ENCODE measurements at regions not wholly inside any gene's neighbourhood (a gene's known extent, or its start where the extent isn't known, plus 50 kb on each side); places are given as distances from the start of the nearest gene placed in this dataset.

- Histone ChIP-seq H3K27ac (no peak overlapping the region), H3K9me3 (no peaks in the 10 kb centered on the region), H3K4me3 (no peak overlapping the region), H3K27me3 (no peaks in the 10 kb centered on the region), H3K36me3 (no peaks in the 10 kb centered on the region), H3K4me1 (peaks cover 18% of the 10 kb centered on the region)
- no peak for DNase-seq (ENCODE audit: extremely low spot score in 2 of 2)
- intact Hi-C loops (cut with DNase I), result no loop called here
- TF ChIP-seq POLR2A (IDR thresholded peaks at IDR 0.05), result no peak
- TF ChIP-seq, protein P1, sequence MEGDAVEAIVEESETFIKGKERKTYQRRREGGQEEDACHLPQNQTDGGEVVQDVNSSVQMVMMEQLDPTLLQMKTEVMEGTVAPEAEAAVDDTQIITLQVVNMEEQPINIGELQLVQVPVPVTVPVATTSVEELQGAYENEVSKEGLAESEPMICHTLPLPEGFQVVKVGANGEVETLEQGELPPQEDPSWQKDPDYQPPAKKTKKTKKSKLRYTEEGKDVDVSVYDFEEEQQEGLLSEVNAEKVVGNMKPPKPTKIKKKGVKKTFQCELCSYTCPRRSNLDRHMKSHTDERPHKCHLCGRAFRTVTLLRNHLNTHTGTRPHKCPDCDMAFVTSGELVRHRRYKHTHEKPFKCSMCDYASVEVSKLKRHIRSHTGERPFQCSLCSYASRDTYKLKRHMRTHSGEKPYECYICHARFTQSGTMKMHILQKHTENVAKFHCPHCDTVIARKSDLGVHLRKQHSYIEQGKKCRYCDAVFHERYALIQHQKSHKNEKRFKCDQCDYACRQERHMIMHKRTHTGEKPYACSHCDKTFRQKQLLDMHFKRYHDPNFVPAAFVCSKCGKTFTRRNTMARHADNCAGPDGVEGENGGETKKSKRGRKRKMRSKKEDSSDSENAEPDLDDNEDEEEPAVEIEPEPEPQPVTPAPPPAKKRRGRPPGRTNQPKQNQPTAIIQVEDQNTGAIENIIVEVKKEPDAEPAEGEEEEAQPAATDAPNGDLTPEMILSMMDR (IDR thresholded peaks at IDR 0.05), result no peak
- TF ChIP-seq POLR2AphosphoS5 (IDR thresholded peaks at IDR 0.05; ENCODE audit: insufficient read depth in 1 of 2, low read depth in 1 of 2), result no peak
These were observed 81.3 kb upstream of the BTG1 start for GRCh38 chr12:92226961-92227360.

DNA sequence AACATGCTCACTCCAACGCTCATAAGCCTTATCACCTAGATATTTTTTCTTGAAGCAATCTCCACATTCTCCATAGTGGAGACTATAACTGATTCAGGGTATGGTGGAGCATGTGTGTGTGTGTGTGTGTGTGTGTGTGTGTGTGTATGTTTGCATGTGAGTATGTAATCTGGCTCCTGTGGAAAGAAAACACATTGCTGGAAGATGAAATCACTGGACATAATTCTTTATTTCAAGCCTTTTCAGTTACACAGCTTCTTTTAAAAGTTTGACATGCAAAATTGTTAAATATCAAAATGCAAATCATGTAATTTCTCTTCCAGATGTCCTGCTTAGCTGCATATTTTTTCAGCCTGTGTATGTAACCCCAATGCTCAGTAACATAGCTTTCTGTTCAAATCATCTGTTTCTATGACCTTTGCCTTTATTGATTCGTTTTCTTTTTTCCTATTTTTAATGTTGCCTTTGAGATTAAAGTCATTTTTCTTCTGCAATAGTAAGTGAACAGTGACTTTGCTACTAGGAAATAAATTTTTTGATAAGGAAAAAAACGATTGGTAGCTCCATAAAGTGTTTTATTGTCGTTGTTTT, 80.5 kb upstream of the BTG1 start:
- Histone ChIP-seq H3K27me3 (no peaks in the 10 kb centered on the region), H3K36me3 (no peaks in the 10 kb centered on the region), H3K4me1 (peaks cover 18% of the 10 kb centered on the region), H3K4me3 (no peak overlapping the region), H3K9me3 (no peaks in the 10 kb centered on the region), H3K27ac (no peak overlapping the region)
- intact Hi-C loops (cut with DNase I), result no loop called here
- no peak for DNase-seq (ENCODE audit: extremely low spot score in 2 of 2)
- TF ChIP-seq POLR2AphosphoS5 (IDR thresholded peaks at IDR 0.05; ENCODE audit: insufficient read depth in 1 of 2, low read depth in 1 of 2) (no peak), POLR2A (IDR thresholded peaks at IDR 0.05) (no peak)
- TF ChIP-seq, protein P1 (IDR thresholded peaks at IDR 0.05), result no peak

DNA sequence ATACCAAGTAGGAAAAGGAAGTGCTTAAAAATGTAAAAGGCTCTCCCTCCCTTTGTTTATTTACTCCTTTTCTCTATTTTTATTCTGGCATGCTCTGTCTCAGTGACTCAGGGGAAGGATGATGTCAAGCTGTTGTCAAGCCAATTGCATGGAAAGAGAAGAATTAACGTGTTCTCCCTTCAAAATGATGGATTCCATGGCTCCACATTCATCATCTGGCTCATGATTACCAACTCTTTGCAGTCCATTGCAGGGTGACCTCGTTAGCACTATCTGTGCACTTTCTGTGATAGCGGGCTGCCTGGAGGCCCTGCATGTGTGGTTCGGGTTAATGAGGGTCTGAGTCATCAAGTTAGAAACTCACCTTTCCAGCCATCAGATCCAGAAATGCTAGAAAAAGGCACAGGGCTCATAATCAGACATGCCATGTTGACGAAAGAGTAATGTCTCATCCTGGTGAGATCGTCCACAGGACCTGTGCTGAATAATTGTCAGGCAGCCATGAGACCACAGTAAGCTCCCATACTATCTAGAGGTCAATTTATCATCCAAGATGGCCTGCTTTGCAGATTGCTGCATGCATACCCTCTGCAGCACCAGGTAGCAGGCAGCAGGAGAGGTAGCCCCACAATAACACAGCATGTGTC, 79.2 kb upstream of the BTG1 start:
- Histone ChIP-seq H3K4me3 (no peak overlapping the region), H3K27me3 (no peaks in the 10 kb centered on the region), H3K36me3 (no peaks in the 10 kb centered on the region), H3K4me1 (peaks cover 18% of the 10 kb centered on the region), H3K27ac (peak overlapping the region; percentile 6), H3K9me3 (no peaks in the 10 kb centered on the region)
- no peak for DNase-seq (ENCODE audit: extremely low spot score in 2 of 2)
- TF ChIP-seq POLR2A (IDR thresholded peaks at IDR 0.05) (no peak), POLR2AphosphoS5 (IDR thresholded peaks at IDR 0.05; ENCODE audit: insufficient read depth in 1 of 2, low read depth in 1 of 2) (peak in 1 of 2 donors; percentile 30)
- TF ChIP-seq, protein P1 (IDR thresholded peaks at IDR 0.05), result no peak
- intact Hi-C loops (cut with DNase I), result no loop called here

DNA sequence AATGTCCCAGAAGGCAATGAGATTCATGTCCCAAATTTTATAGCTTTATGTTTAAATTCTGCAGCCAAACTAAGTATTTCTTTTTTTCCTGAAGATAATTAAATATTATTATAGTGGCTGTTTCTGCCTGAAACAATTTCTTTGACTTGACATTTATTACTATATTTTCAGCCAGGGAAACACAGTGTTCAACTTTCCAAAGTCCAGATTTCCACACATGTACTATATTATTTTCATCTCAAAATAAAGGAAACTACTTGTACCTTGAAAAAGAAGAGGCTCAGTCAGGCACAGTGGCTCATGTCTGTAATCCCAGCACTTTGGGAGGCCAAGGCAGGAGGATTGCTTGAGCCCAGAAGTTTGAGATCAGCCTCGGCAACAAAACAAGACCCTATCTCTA, 77.8 kb upstream of the BTG1 start:
- TF ChIP-seq POLR2AphosphoS5 (IDR thresholded peaks at IDR 0.05; ENCODE audit: insufficient read depth in 1 of 2, low read depth in 1 of 2) (no peak), POLR2A (IDR thresholded peaks at IDR 0.05) (no peak)
- TF ChIP-seq, protein P1 (IDR thresholded peaks at IDR 0.05), result no peak
- no peaks in the 10 kb centered on the region for H3K36me3 ChIP-seq
- intact Hi-C loops (cut with DNase I), result no loop called here
- DNase-seq (ENCODE audit: extremely low spot score in 2 of 2), result no peak
- H3K27ac ChIP-seq, result no peak overlapping the region
- peaks cover 18% of the 10 kb centered on the region for H3K4me1 ChIP-seq
- no peak overlapping the region for H3K4me3 ChIP-seq
- no peaks in the 10 kb centered on the region for H3K27me3 ChIP-seq
- no peaks in the 10 kb centered on the region for H3K9me3 ChIP-seq

GRCh38 chr12:92221656-92222315, 76.1 kb upstream of the BTG1 start:
- H3K36me3 ChIP-seq, result no peaks in the 10 kb centered on the region
- no peak overlapping the region for H3K4me3 ChIP-seq
- H3K9me3 ChIP-seq, result no peaks in the 10 kb centered on the region
- no peak for DNase-seq (ENCODE audit: extremely low spot score in 2 of 2)
- TF ChIP-seq POLR2AphosphoS5 (IDR thresholded peaks at IDR 0.05; ENCODE audit: insufficient read depth in 1 of 2, low read depth in 1 of 2), result no peak
- TF ChIP-seq, protein P1 (IDR thresholded peaks at IDR 0.05), result no peak
- no peak for TF ChIP-seq POLR2A (IDR thresholded peaks at IDR 0.05)
- H3K27me3 ChIP-seq, result no peaks in the 10 kb centered on the region
- intact Hi-C loops (cut with DNase I), result no loop called here
- H3K27ac ChIP-seq, result no peak overlapping the region
- H3K4me1 ChIP-seq, result peaks cover 18% of the 10 kb centered on the region
